GM12878 (cell line): ENCODE measurements at regions not wholly inside any gene's neighbourhood (a gene's known extent, or its start where the extent isn't known, plus 50 kb on each side); places are given as distances from the start of the nearest gene placed in this dataset.

Source experiments
- PML ChIP-seq: IDR thresholded peaks from 2 replicates; pipeline ENCODE4 v1.6.1; 2012; ENCODE audit warnings: low read length, inconsistent platforms
- POLR2AphosphoS5 ChIP-seq: IDR thresholded peaks from 2 replicates; pipeline ENCODE4 v1.6.1; 2011; ENCODE audit warnings: mild to moderate bottlenecking, low read length, inconsistent platforms
- SIN3A ChIP-seq: IDR thresholded peaks from 2 replicates; pipeline ENCODE4 v1.6.1; 2012; ENCODE audit warnings: low read depth, low read length, improper control_type of control experiment
- TF ChIP-seq, protein P1 (sequence below), 3 experiments: IDR thresholded peaks in 2 of 3; conservative IDR thresholded peaks in 1 of 3; 2 replicates each; pipeline ENCODE4 v1.5.1; 2011; ENCODE audit warnings: low read depth in 3 of 3, low read length in 3 of 3, mild to moderate bottlenecking in 3 of 3, control low read depth in 2 of 3, moderate library complexity in 2 of 3, inconsistent platforms in 1 of 3, mixed read lengths in 1 of 3; ENCODE audit not compliant: control insufficient read depth in 2 of 3, insufficient read depth in 1 of 3; ENCODE audit errors: extremely low read depth in 1 of 3
- TF ChIP-seq, protein P2 (sequence below): fragments of 450-650 bp; IDR thresholded peaks from 2 replicates; pipeline ENCODE4 v1.6.1; 2017; ENCODE audit warnings: mild to moderate bottlenecking
- TF ChIP-seq, protein P3 (sequence below): IDR thresholded peaks from 2 replicates; pipeline ENCODE4 v1.6.1; 2012; ENCODE audit warnings: mild to moderate bottlenecking, low read depth, low read length

DNA sequence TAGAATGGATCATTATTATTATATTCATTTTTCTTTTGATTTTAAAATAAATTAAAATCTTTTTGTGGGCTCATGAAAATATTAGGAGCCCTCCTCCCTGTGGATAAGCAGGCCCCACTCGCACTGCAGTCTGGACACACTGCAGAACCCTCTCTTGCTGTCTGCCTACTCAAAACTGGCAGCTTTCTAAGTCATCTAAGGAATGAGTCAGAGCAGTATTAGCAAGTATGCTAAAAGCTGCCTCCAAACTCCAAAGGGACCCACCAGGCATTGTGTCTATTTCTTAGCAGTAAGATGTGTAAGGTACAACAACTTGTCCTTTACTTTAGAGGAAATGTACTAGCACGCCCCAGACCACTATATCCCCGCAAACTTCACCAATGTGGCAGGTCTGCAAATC is 108.8 kb downstream of the SYF2 start:
- TF ChIP-seq POLR2AphosphoS5, result no peak
- TF ChIP-seq, protein P1, sequence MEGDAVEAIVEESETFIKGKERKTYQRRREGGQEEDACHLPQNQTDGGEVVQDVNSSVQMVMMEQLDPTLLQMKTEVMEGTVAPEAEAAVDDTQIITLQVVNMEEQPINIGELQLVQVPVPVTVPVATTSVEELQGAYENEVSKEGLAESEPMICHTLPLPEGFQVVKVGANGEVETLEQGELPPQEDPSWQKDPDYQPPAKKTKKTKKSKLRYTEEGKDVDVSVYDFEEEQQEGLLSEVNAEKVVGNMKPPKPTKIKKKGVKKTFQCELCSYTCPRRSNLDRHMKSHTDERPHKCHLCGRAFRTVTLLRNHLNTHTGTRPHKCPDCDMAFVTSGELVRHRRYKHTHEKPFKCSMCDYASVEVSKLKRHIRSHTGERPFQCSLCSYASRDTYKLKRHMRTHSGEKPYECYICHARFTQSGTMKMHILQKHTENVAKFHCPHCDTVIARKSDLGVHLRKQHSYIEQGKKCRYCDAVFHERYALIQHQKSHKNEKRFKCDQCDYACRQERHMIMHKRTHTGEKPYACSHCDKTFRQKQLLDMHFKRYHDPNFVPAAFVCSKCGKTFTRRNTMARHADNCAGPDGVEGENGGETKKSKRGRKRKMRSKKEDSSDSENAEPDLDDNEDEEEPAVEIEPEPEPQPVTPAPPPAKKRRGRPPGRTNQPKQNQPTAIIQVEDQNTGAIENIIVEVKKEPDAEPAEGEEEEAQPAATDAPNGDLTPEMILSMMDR (IDR thresholded peaks at IDR 0.05 in 2 of 3, conservative IDR thresholded peaks at IDR 0.05 in 1 of 3; ENCODE audit: control insufficient read depth in 2 of 3, extremely low read depth in 1 of 3, insufficient read depth in 1 of 3, low read depth in 3 of 3, low read length in 3 of 3), result no peak
- TF ChIP-seq, protein P2, sequence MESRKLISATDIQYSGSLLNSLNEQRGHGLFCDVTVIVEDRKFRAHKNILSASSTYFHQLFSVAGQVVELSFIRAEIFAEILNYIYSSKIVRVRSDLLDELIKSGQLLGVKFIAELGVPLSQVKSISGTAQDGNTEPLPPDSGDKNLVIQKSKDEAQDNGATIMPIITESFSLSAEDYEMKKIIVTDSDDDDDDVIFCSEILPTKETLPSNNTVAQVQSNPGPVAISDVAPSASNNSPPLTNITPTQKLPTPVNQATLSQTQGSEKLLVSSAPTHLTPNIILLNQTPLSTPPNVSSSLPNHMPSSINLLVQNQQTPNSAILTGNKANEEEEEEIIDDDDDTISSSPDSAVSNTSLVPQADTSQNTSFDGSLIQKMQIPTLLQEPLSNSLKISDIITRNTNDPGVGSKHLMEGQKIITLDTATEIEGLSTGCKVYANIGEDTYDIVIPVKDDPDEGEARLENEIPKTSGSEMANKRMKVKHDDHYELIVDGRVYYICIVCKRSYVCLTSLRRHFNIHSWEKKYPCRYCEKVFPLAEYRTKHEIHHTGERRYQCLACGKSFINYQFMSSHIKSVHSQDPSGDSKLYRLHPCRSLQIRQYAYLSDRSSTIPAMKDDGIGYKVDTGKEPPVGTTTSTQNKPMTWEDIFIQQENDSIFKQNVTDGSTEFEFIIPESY, result no peak
- TF ChIP-seq SIN3A, result no peak
- TF ChIP-seq, protein P3, sequence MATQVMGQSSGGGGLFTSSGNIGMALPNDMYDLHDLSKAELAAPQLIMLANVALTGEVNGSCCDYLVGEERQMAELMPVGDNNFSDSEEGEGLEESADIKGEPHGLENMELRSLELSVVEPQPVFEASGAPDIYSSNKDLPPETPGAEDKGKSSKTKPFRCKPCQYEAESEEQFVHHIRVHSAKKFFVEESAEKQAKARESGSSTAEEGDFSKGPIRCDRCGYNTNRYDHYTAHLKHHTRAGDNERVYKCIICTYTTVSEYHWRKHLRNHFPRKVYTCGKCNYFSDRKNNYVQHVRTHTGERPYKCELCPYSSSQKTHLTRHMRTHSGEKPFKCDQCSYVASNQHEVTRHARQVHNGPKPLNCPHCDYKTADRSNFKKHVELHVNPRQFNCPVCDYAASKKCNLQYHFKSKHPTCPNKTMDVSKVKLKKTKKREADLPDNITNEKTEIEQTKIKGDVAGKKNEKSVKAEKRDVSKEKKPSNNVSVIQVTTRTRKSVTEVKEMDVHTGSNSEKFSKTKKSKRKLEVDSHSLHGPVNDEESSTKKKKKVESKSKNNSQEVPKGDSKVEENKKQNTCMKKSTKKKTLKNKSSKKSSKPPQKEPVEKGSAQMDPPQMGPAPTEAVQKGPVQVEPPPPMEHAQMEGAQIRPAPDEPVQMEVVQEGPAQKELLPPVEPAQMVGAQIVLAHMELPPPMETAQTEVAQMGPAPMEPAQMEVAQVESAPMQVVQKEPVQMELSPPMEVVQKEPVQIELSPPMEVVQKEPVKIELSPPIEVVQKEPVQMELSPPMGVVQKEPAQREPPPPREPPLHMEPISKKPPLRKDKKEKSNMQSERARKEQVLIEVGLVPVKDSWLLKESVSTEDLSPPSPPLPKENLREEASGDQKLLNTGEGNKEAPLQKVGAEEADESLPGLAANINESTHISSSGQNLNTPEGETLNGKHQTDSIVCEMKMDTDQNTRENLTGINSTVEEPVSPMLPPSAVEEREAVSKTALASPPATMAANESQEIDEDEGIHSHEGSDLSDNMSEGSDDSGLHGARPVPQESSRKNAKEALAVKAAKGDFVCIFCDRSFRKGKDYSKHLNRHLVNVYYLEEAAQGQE, result no peak
- TF ChIP-seq PML, result no peak
